ENCODE measurements at regions not wholly inside any gene's neighbourhood (a gene's known extent, or its start where the extent isn't known, plus 50 kb on each side); places are given as distances from the start of the nearest gene placed in this dataset.

- Histone ChIP-seq H3K4me2 (ENCODE audit: extremely low read depth, insufficient read depth, low read length) (no peak overlapping the region), H3K36me3 (ENCODE audit: control insufficient read depth, insufficient read depth, low read length) (no peaks in the 10 kb centered on the region), H3K4me3 (replicated peaks in 1 of 4; ENCODE audit: control extremely low read depth in 1 of 4, insufficient read depth in 1 of 4, low read depth in 3 of 4, low read length in 4 of 4) (no peak overlapping the region), H2AFZ (ENCODE audit: low read length) (no peak overlapping the region), H3K4me1 (ENCODE audit: control insufficient read depth, extremely low read depth, insufficient read depth, low read length) (no peaks in the 10 kb centered on the region), H3K27me3 (ENCODE audit: control insufficient read depth, insufficient read depth, low read length) (no peaks in the 10 kb centered on the region), H3K9ac (ENCODE audit: insufficient read depth, low read length) (no peak overlapping the region), H4K20me1 (ENCODE audit: control insufficient read depth, extremely low read depth, insufficient read depth, low read length) (no peaks in the 10 kb centered on the region), H3K27ac (ENCODE audit: insufficient read depth, low read length) (no peak overlapping the region), H3K79me2 (ENCODE audit: control insufficient read depth, insufficient read depth, low read length) (no peaks in the 10 kb centered on the region), H3K9me3 (ENCODE audit: control insufficient read depth, insufficient read depth, low read depth, low read length) (no peaks in the 10 kb centered on the region)
- no peak for DNase-seq (ENCODE audit: low read depth in 2 of 2)
- TF ChIP-seq CTCF (conservative IDR thresholded peaks at IDR 0.05 in 1 of 2, IDR thresholded peaks at IDR 0.05 in 1 of 2; ENCODE audit: low read depth in 1 of 2, low read length in 2 of 2) (no peak), EZH2 (IDR thresholded peaks at IDR 0.05; ENCODE audit: low read length, missing control alignments) (no peak)
Measured at GRCh38 chr17:33513769-33514168, 220.7 kb upstream of the ASIC2 start.

GRCh38 chr17:33514369-33514768 is 221.3 kb upstream of the ASIC2 start:
- no peak for TF ChIP-seq EZH2 (IDR thresholded peaks at IDR 0.05; ENCODE audit: low read length, missing control alignments)
- no peak for TF ChIP-seq CTCF (conservative IDR thresholded peaks at IDR 0.05 in 1 of 2, IDR thresholded peaks at IDR 0.05 in 1 of 2; ENCODE audit: low read depth in 1 of 2, low read length in 2 of 2)
- H3K36me3 ChIP-seq (ENCODE audit: control insufficient read depth, insufficient read depth, low read length) = no peaks in the 10 kb centered on the region
- no peaks in the 10 kb centered on the region for H4K20me1 ChIP-seq (ENCODE audit: control insufficient read depth, extremely low read depth, insufficient read depth, low read length)
- H3K79me2 ChIP-seq (ENCODE audit: control insufficient read depth, insufficient read depth, low read length) = no peaks in the 10 kb centered on the region
- H3K4me1 ChIP-seq (ENCODE audit: control insufficient read depth, extremely low read depth, insufficient read depth, low read length) = no peaks in the 10 kb centered on the region
- H2AFZ ChIP-seq (ENCODE audit: low read length) = no peak overlapping the region
- DNase-seq (ENCODE audit: low read depth in 2 of 2) = no peak
- no peaks in the 10 kb centered on the region for H3K27me3 ChIP-seq (ENCODE audit: control insufficient read depth, insufficient read depth, low read length)
- H3K9ac ChIP-seq (ENCODE audit: insufficient read depth, low read length) = no peak overlapping the region
- H3K9me3 ChIP-seq (ENCODE audit: control insufficient read depth, insufficient read depth, low read depth, low read length) = no peaks in the 10 kb centered on the region
- no peak overlapping the region for H3K4me3 ChIP-seq (replicated peaks in 1 of 4; ENCODE audit: control extremely low read depth in 1 of 4, insufficient read depth in 1 of 4, low read depth in 3 of 4, low read length in 4 of 4)
- H3K4me2 ChIP-seq (ENCODE audit: extremely low read depth, insufficient read depth, low read length) = no peak overlapping the region
- H3K27ac ChIP-seq (ENCODE audit: insufficient read depth, low read length) = no peak overlapping the region

GRCh38 chr17:33515974-33516373 is 222.9 kb upstream of the ASIC2 start:
- Histone ChIP-seq H3K9me3 (ENCODE audit: control insufficient read depth, insufficient read depth, low read depth, low read length) (no peaks in the 10 kb centered on the region), H3K27me3 (ENCODE audit: control insufficient read depth, insufficient read depth, low read length) (no peaks in the 10 kb centered on the region), H3K4me3 (replicated peaks in 1 of 4; ENCODE audit: control extremely low read depth in 1 of 4, insufficient read depth in 1 of 4, low read depth in 3 of 4, low read length in 4 of 4) (no peak overlapping the region), H3K27ac (ENCODE audit: insufficient read depth, low read length) (no peak overlapping the region), H3K4me1 (ENCODE audit: control insufficient read depth, extremely low read depth, insufficient read depth, low read length) (no peaks in the 10 kb centered on the region), H3K4me2 (ENCODE audit: extremely low read depth, insufficient read depth, low read length) (no peak overlapping the region), H4K20me1 (ENCODE audit: control insufficient read depth, extremely low read depth, insufficient read depth, low read length) (no peaks in the 10 kb centered on the region), H3K79me2 (ENCODE audit: control insufficient read depth, insufficient read depth, low read length) (no peaks in the 10 kb centered on the region), H3K9ac (ENCODE audit: insufficient read depth, low read length) (no peak overlapping the region), H2AFZ (ENCODE audit: low read length) (no peak overlapping the region), H3K36me3 (ENCODE audit: control insufficient read depth, insufficient read depth, low read length) (no peaks in the 10 kb centered on the region)
- DNase-seq (ENCODE audit: low read depth in 2 of 2) = no peak
- TF ChIP-seq CTCF (conservative IDR thresholded peaks at IDR 0.05 in 1 of 2, IDR thresholded peaks at IDR 0.05 in 1 of 2; ENCODE audit: low read depth in 1 of 2, low read length in 2 of 2) = no peak
- no peak for TF ChIP-seq EZH2 (IDR thresholded peaks at IDR 0.05; ENCODE audit: low read length, missing control alignments)

Data from fibroblast of lung (primary cell).